B cell (primary cell): ENCODE measurements at regions not wholly inside any gene's neighbourhood (a gene's known extent, or its start where the extent isn't known, plus 50 kb on each side); places are given as distances from the start of the nearest gene placed in this dataset.

Experiments
- EZH2 ChIP-seq: IDR thresholded peaks from 2 replicates; pipeline ENCODE4 v1.6.1; 2012; ENCODE audit warnings: borderline replicate concordance, low read depth, mild to moderate bottlenecking, moderate library complexity, low read length; ENCODE audit not compliant: insufficient read depth, poor library complexity, severe bottlenecking
- TF ChIP-seq, protein P1 (sequence below): fragments of 200-600 bp; IDR thresholded peaks from one replicate; pipeline ENCODE4 v1.8.0; 2022; ENCODE audit warnings: antibody characterized with exemption, mild to moderate bottlenecking

DNA sequence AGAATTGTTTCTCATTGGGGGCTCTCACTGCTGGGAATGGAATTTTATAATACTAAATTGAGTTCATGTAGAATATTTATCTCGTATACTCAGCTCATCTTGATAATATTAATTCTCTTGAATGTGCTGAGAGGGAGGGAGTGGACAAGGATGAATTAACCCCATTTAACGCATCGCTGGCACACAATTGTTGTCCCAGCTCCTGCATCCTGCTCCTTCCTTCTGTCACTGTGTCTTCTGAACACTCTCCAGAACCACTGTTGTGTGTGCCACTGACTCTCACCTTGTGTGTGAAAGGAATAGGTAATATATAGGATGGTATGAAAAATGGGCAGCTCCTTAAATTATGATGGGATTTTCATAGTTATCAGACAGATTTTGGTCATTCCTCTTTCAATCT lies 267.3 kb downstream of the MTRR start:
- TF ChIP-seq, protein P1, sequence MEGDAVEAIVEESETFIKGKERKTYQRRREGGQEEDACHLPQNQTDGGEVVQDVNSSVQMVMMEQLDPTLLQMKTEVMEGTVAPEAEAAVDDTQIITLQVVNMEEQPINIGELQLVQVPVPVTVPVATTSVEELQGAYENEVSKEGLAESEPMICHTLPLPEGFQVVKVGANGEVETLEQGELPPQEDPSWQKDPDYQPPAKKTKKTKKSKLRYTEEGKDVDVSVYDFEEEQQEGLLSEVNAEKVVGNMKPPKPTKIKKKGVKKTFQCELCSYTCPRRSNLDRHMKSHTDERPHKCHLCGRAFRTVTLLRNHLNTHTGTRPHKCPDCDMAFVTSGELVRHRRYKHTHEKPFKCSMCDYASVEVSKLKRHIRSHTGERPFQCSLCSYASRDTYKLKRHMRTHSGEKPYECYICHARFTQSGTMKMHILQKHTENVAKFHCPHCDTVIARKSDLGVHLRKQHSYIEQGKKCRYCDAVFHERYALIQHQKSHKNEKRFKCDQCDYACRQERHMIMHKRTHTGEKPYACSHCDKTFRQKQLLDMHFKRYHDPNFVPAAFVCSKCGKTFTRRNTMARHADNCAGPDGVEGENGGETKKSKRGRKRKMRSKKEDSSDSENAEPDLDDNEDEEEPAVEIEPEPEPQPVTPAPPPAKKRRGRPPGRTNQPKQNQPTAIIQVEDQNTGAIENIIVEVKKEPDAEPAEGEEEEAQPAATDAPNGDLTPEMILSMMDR = no peak
- TF ChIP-seq EZH2 = no peak
